ENCODE measurements at regions not wholly inside any gene's neighbourhood (a gene's known extent, or its start where the extent isn't known, plus 50 kb on each side); places are given as distances from the start of the nearest gene placed in this dataset.
"Not testable (repeated sequence)": the region's sequence is repeated elsewhere in the genome, so short reads cannot be mapped to it uniquely, and the experiment has no call there.

DNA sequence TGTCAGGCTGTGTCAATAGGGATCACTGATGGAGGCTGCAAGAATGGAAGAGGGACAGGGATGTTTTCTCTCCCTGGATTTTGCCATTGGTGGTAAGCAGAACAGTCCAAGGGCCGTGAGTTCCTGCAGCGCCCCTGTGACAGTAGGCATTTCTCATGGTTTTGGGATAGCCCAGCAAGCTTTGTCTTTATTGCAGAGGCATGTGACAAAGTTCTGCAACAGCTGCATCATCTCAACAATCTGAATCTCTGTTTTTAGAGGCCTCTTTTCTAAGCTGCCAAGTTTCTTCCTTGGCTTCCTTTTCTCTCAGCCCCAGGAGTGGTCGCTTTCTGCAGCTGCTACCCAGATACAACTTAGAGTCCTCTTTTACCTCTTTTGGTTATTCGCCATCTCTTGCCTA is 95.7 kb upstream of the TSHZ3 start:
- in situ Hi-C loops (cut with HindIII; ENCODE audit: low sequenced_read_pairs) = no loop called here

- in situ Hi-C loops (cut with HindIII; ENCODE audit: low sequenced_read_pairs) = no loop called here
These were observed 96.2 kb upstream of the TSHZ3 start for GRCh38 chr19:31445406-31445805.

- in situ Hi-C loops (cut with HindIII; ENCODE audit: low sequenced_read_pairs) = no loop called here
These were observed 99.0 kb upstream of the TSHZ3 start for GRCh38 chr19:31448221-31448657.

DNA sequence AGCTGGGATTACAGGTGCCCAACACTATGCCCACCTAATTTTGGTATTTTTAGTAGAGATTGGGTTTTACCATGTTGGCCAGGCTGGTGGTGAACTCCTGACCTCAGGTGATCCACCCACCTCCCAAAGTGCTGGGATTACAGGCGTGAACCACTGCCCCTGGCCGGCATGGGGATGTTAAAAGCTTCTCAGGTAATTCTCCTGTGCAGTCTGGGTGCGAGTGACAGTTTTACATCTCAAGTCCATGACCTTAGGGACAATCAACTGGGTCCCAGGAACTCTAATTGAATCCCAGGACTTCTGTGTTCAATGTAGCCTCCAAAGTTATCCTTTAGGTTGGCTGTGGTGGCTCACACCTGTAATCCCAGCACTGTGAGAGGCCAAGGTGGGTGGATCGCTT is 100.1 kb upstream of the TSHZ3 start:
- in situ Hi-C loops (cut with HindIII; ENCODE audit: low sequenced_read_pairs) = no loop called here

- in situ Hi-C loops (cut with HindIII; ENCODE audit: low sequenced_read_pairs) = no loop called here
These were observed 101.5 kb upstream of the TSHZ3 start for GRCh38 chr19:31450696-31451095.

DNA sequence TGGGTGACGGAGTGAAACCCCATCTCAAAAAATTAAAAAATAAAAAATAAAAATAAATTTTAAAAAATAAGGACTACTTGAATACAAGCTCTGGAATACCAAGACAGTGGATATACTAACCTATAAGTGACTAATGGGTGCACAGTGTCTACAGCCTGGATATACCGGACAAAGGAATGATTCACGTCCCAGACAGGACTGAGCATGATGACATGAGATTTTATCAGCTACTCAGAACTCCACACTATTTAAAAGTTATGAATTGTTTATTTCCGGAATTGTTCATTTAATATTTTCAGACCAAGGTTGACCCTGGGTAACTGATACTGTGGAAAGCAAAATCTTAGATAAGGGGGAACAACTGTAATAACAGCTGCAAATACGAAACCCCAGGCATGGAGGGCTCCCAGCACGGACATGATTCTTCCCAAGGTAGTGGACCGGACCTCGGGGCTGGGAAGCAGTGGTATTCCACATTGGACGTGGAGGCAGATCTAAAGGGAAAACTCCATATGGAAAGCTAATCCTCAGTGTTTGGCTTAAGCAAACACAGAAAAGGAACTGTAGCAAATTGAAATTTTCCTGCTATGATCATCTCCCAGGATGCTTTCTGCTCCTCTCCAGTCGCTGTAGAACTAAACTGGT is 102.6 kb upstream of the TSHZ3 start:
- in situ Hi-C loops (cut with HindIII; ENCODE audit: low sequenced_read_pairs) = no loop called here

- in situ Hi-C loops (cut with HindIII; ENCODE audit: low sequenced_read_pairs) = no loop called here
These were observed 110.2 kb upstream of the TSHZ3 start for GRCh38 chr19:31459430-31459829.

GRCh38 chr19:31461814-31462539 is 112.7 kb upstream of the TSHZ3 start:
- in situ Hi-C loops (cut with HindIII; ENCODE audit: low sequenced_read_pairs) = no loop called here

- in situ Hi-C loops (cut with HindIII; ENCODE audit: low sequenced_read_pairs) = no loop called here
These were observed 121.1 kb upstream of the TSHZ3 start for GRCh38 chr19:31470229-31470939.

GRCh38 chr19:31470952-31471351 is 121.7 kb upstream of the TSHZ3 start:
- in situ Hi-C loops (cut with HindIII; ENCODE audit: low sequenced_read_pairs) = no loop called here

- in situ Hi-C loops (cut with HindIII; ENCODE audit: low sequenced_read_pairs) = no loop called here
These were observed 129.0 kb upstream of the TSHZ3 start for GRCh38 chr19:31478241-31478640.

GRCh38 chr19:31483226-31483857 is 134.1 kb upstream of the TSHZ3 start:
- in situ Hi-C loops (cut with HindIII; ENCODE audit: low sequenced_read_pairs) = no loop called here

DNA sequence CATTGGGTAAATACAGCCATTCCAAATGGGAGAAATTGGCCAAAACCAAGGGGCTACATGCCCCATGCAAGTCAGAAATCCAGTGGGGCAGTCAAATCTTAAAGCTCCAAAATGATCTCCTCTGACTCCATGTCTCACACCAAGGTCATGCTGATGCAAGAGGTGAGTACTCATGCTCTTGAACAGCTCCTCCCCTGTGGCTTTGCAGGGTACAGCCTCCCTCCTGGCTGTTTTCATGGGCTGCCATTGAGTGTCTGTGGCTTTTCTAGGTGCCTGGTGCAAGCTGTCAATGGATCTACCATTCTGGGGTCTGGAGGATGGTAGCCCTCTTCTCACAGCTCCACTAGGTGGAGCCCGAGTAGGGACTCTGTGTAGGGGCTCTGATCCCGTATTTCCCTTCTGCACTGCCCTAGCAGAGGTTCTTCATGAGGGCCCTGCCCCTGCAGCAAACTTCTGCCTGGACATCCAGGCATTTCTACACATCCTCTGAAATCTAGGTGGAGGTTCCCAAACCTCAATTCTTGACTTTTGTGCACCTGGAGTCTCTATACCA is 135.7 kb upstream of the TSHZ3 start:
- in situ Hi-C loops (cut with HindIII; ENCODE audit: low sequenced_read_pairs) = not testable (repeated sequence)

DNA sequence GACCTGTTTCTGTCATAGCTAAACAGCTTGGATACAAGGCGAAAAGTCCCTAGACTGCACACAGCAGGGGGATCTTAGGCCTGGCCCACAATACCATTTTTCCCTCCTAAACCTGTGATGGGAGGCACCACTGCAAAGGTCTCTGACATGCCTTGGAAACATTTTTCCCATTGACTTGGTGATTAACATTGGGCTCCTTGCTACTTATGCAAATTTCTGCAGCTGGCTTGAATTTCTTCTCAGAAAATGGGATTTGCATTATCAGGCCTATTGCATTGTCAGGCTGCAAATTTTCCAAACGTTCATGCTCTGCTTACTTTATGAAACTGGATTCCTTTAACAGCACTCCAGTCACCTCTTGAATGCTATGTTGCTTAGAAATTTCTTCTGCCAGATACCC is 136.2 kb upstream of the TSHZ3 start:
- in situ Hi-C loops (cut with HindIII; ENCODE audit: low sequenced_read_pairs) = no loop called here

- in situ Hi-C loops (cut with HindIII; ENCODE audit: low sequenced_read_pairs) = no loop called here
These were observed 142.0 kb upstream of the TSHZ3 start for GRCh38 chr19:31491242-31491641.

DNA sequence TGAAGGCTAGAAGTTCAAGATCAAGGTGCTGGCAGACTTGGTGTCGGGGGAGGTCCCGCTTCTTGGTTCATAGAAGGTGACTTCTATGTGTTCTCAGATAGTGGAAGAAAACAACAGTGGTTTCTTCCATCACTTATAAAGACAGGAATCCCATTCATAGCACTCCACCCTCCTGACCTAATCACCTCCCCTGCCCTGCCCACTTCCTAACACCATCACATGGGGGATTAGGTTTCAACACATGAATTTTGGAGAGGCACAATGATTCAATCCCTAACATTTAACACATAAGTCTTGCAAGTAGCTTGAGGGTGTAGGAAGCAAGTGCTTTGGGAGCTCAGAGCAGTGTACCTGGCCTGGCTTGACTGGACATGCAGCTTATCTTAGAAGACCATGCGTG is 142.8 kb upstream of the TSHZ3 start:
- in situ Hi-C loops (cut with HindIII; ENCODE audit: low sequenced_read_pairs) = no loop called here

DNA sequence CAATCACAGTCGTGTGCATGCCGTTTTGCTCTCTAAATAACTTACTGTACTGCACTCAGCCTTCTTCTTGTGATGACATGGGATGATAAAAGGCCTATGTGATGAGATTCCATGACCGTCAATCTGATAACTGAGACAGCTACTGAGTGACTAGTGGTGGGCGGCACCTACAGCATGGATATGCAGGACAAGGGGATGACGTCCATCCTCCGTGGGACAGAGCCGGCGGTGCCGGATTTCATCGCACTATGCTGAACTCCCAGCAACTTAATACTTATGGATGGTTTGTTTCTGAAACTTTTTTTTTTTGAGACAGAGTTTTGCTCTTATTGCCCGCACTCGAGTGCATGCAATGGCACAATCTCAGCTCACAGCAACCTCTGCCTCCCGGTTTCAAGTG is 146.8 kb upstream of the TSHZ3 start:
- in situ Hi-C loops (cut with HindIII; ENCODE audit: low sequenced_read_pairs) = no loop called here

GRCh38 chr19:31497709-31498108 is 148.5 kb upstream of the TSHZ3 start:
- in situ Hi-C loops (cut with HindIII; ENCODE audit: low sequenced_read_pairs) = no loop called here

GRCh38 chr19:31498781-31499180 is 149.5 kb upstream of the TSHZ3 start:
- in situ Hi-C loops (cut with HindIII; ENCODE audit: low sequenced_read_pairs) = no loop called here

DNA sequence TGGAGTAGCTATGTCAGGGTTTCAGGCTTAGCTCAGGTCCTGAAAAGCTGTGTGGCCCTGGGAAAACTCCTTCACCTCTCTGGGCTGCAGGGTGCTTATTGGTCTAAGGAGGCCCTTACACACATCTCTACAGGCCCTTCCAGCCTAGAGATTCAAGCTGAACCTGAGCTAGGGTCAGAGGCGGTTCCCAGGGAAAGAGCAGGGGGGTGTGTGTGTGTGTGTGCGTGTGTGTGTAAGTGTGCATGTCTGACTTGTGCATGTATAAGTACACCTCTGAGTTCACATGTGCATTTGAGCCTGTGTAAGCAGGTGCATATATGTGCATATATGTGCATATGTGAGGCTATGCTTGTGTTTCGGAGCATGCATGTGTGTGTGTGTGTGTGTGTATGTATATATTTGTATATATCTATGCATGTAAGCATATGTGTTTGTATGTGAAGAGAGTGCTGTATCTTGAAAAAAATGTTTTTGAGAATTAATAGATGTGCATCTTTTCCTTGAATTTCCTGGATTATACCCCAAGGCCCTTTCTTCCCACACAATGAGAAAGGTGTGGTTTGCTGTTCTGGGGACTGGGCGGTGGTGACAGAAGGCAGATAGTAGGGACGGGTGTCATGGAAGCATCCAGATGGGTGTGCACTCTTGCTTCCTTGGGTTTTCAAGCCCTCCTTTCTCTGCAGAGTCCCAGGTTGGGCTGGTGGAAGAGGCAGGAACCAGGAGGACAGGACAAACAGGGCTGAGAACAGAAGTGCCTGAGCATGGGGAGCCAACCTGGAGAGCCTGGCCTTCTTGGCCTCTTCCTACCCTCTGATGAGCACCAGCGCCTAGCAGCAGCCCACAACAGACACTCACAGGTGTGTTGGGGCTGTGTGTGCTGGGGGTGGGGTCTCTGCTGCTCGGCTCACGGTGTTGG is 150.3 kb upstream of the TSHZ3 start:
- in situ Hi-C loops (cut with HindIII; ENCODE audit: low sequenced_read_pairs) = no loop called here

Measured in DLD1 (cell line).